ENCODE measurements at regions not wholly inside any gene's neighbourhood (a gene's known extent, or its start where the extent isn't known, plus 50 kb on each side); places are given as distances from the start of the nearest gene placed in this dataset.

DNA sequence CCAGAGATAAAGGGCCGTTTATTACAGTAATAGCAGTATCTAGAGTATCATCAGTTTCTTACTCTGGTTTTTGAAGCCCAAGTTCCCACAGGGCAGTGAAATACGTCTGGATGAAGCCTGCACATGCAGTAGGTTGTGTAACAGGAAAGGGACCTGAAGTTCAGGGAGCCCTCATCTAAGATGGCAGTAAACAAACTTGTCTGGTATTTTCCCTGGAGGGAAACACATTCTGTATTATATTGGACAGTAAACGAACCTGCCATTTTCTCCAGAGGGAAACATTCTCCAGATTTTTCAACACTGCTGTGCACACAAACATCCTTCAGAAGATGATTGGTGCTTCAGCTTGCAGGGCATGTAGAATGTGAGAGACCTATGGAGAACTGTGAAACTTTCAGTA is 189.9 kb downstream of the TFEC start:
- TF ChIP-seq ARNTL (CRISPR knock-in tag; IDR thresholded peaks at IDR 0.05; ENCODE audit: borderline replicate concordance, low read depth) (no peak), ZFP3 (CRISPR knock-in tag; IDR thresholded peaks at IDR 0.05) (no peak), TOX (CRISPR knock-in tag; IDR thresholded peaks at IDR 0.05; ENCODE audit: borderline replicate concordance) (no peak), TCF4 (CRISPR knock-in tag; IDR thresholded peaks at IDR 0.05; ENCODE audit: borderline replicate concordance) (no peak), BACH2 (CRISPR knock-in tag; IDR thresholded peaks at IDR 0.05; ENCODE audit: borderline replicate concordance) (no peak), ZNF8 (CRISPR knock-in tag; IDR thresholded peaks at IDR 0.05) (no peak), ESRRG (CRISPR knock-in tag; IDR thresholded peaks at IDR 0.05) (no peak), SNAI2 (CRISPR knock-in tag; IDR thresholded peaks at IDR 0.05) (no peak), ZC3H10 (CRISPR knock-in tag; IDR thresholded peaks at IDR 0.05) (no peak)
- TF ChIP-seq, protein P1, sequence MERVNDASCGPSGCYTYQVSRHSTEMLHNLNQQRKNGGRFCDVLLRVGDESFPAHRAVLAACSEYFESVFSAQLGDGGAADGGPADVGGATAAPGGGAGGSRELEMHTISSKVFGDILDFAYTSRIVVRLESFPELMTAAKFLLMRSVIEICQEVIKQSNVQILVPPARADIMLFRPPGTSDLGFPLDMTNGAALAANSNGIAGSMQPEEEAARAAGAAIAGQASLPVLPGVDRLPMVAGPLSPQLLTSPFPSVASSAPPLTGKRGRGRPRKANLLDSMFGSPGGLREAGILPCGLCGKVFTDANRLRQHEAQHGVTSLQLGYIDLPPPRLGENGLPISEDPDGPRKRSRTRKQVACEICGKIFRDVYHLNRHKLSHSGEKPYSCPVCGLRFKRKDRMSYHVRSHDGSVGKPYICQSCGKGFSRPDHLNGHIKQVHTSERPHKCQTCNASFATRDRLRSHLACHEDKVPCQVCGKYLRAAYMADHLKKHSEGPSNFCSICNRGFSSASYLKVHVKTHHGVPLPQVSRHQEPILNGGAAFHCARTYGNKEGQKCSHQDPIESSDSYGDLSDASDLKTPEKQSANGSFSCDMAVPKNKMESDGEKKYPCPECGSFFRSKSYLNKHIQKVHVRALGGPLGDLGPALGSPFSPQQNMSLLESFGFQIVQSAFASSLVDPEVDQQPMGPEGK (CRISPR knock-in tag; IDR thresholded peaks at IDR 0.05; ENCODE audit: borderline replicate concordance) = no peak
- TF ChIP-seq, protein P2, sequence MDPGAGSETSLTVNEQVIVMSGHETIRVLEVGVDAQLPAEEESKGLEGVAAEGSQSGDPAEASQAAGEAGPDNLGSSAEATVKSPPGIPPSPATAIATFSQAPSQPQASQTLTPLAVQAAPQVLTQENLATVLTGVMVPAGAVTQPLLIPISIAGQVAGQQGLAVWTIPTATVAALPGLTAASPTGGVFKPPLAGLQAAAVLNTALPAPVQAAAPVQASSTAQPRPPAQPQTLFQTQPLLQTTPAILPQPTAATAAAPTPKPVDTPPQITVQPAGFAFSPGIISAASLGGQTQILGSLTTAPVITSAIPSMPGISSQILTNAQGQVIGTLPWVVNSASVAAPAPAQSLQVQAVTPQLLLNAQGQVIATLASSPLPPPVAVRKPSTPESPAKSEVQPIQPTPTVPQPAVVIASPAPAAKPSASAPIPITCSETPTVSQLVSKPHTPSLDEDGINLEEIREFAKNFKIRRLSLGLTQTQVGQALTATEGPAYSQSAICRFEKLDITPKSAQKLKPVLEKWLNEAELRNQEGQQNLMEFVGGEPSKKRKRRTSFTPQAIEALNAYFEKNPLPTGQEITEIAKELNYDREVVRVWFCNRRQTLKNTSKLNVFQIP (CRISPR knock-in tag; IDR thresholded peaks at IDR 0.05; ENCODE audit: borderline replicate concordance, low read depth) = no peak
- TF ChIP-seq, protein P3, sequence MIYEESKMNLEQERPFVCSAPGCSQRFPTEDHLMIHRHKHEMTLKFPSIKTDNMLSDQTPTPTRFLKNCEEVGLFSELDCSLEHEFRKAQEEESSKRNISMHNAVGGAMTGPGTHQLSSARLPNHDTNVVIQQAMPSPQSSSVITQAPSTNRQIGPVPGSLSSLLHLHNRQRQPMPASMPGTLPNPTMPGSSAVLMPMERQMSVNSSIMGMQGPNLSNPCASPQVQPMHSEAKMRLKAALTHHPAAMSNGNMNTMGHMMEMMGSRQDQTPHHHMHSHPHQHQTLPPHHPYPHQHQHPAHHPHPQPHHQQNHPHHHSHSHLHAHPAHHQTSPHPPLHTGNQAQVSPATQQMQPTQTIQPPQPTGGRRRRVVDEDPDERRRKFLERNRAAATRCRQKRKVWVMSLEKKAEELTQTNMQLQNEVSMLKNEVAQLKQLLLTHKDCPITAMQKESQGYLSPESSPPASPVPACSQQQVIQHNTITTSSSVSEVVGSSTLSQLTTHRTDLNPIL (CRISPR knock-in tag; IDR thresholded peaks at IDR 0.05; ENCODE audit: low read depth) = no peak
- TF ChIP-seq, protein P4, sequence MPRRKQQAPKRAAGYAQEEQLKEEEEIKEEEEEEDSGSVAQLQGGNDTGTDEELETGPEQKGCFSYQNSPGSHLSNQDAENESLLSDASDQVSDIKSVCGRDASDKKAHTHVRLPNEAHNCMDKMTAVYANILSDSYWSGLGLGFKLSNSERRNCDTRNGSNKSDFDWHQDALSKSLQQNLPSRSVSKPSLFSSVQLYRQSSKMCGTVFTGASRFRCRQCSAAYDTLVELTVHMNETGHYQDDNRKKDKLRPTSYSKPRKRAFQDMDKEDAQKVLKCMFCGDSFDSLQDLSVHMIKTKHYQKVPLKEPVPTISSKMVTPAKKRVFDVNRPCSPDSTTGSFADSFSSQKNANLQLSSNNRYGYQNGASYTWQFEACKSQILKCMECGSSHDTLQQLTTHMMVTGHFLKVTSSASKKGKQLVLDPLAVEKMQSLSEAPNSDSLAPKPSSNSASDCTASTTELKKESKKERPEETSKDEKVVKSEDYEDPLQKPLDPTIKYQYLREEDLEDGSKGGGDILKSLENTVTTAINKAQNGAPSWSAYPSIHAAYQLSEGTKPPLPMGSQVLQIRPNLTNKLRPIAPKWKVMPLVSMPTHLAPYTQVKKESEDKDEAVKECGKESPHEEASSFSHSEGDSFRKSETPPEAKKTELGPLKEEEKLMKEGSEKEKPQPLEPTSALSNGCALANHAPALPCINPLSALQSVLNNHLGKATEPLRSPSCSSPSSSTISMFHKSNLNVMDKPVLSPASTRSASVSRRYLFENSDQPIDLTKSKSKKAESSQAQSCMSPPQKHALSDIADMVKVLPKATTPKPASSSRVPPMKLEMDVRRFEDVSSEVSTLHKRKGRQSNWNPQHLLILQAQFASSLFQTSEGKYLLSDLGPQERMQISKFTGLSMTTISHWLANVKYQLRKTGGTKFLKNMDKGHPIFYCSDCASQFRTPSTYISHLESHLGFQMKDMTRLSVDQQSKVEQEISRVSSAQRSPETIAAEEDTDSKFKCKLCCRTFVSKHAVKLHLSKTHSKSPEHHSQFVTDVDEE (CRISPR knock-in tag; IDR thresholded peaks at IDR 0.05) = no peak

All from SK-N-SH treated with all-trans-retinoic acid at 6 μM for 48 hours (cell line).